ENCODE measurements at regions not wholly inside any gene's neighbourhood (a gene's known extent, or its start where the extent isn't known, plus 50 kb on each side); places are given as distances from the start of the nearest gene placed in this dataset.

DNA sequence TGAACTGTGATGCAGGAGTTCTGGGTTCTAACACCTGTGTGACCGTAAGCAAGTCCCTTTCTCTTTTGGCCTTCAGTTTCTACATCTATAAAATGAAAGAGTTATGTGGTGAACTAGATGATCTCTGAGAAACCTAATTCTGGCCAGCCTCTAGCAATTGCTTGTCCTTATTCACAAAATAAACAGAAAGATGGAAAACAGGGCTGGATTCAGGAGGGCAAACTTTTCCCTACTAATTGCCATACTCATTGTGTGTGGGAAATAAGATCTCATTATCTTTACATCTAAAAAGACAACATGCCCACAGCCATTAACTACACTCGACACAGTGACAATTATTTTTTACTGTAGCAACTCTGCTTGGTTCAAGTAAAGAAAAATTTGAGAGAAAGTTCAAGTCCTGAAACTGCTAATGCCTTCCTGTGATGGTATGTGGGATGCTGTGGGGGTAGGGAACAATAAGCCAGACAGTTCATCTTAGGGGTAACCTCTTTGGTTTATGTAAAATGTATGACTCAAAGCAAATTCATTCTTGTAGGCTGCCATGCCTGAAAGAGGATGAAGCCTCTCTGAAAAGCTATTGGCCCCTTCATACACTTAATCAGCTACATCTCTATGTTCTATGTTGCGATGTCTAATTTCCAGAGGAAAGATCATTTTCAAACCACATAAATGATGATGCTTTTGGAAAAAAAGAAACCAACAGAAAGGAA is 177.6 kb upstream of the BCL6 start:
- TF ChIP-seq ZNF274 (IDR thresholded peaks at IDR 0.05; ENCODE audit: low read depth, low read length) (no peak), YY1 (IDR thresholded peaks at IDR 0.05; ENCODE audit: insufficient read depth, insufficient read length) (no peak)
